Kidney (tissue), 13 donors: ENCODE measurements at regions not wholly inside any gene's neighbourhood (a gene's known extent, or its start where the extent isn't known, plus 50 kb on each side); places are given as distances from the start of the nearest gene placed in this dataset.
"Not testable (repeated sequence)": the region's sequence is repeated elsewhere in the genome, so short reads cannot be mapped to it uniquely, and the experiment has no call there.

Source experiments
- DNase-seq, 5 donors: peaks; one replicate each; pipeline ENCODE4 v3.0.0-alpha.2; 2013 to 2020
- FAIRE-seq: peaks from 2 replicates; lab custom pipeline; 2012; peaks lifted over from hg19 to GRCh38; lab: Jason Lieb, UNC
- H3K27ac ChIP-seq, 2 donors: one replicate each; pipeline ENCODE4 v1.7.0; 2013; ENCODE audit warnings: low read depth in 2 of 2, low read length in 2 of 2, inconsistent platforms in 1 of 2
- H3K27me3 ChIP-seq: one replicate; pipeline ENCODE4 v1.7.1; 2013; ENCODE audit warnings: low read length, inconsistent platforms; ENCODE audit not compliant: control insufficient read depth, insufficient read depth
- H3K36me3 ChIP-seq, 3 donors: one replicate each; pipeline versions ENCODE4 v1.7.0 to v1.7.1; 2013; ENCODE audit warnings: low read length in 3 of 3, control low read depth in 1 of 3, inconsistent platforms in 1 of 3; ENCODE audit not compliant: insufficient read depth in 3 of 3, control insufficient read depth in 2 of 3
- H3K4me1 ChIP-seq, 3 donors: one replicate each; pipeline versions ENCODE4 v1.7.0 to v1.7.1; 2013; ENCODE audit warnings: low read length in 3 of 3, inconsistent platforms in 1 of 3, low read depth in 1 of 3; ENCODE audit not compliant: control insufficient read depth in 2 of 3, insufficient read depth in 2 of 3
- H3K4me3 ChIP-seq, 3 donors: one replicate each; pipeline versions ENCODE4 v1.7.0 to v1.8.1; 2013; ENCODE audit warnings: low read length in 3 of 3, control low read depth in 1 of 3, inconsistent platforms in 1 of 3
- H3K9ac ChIP-seq, 3 donors: one replicate each; pipeline versions ENCODE4 v1.7.0 to v1.7.1; 2013; ENCODE audit warnings: low read length in 3 of 3, control low read depth in 1 of 3, inconsistent platforms in 1 of 3
- H3K9me3 ChIP-seq, 3 donors: one replicate each; pipeline versions ENCODE4 v1.7.0 to v1.7.1; 2013; ENCODE audit warnings: low read length in 3 of 3, control low read depth in 1 of 3, inconsistent platforms in 1 of 3; ENCODE audit not compliant: control insufficient read depth in 2 of 3, insufficient read depth in 1 of 3
- intact Hi-C: fragments of 100-400 bp; cut with DNase I; formaldehyde crosslinking; loops from one replicate; pipeline ENCODE4 v1.11.1; 2022
- TF ChIP-seq, protein P1 (sequence below): IDR thresholded peaks from 3 replicates; pipeline ENCODE4 v1.5.1; 2012; ENCODE audit warnings: mild to moderate bottlenecking, moderate library complexity, borderline replicate concordance; ENCODE audit not compliant: insufficient read depth; ENCODE audit errors: extremely low read depth
- donor health status: control.
- donor health status: control.
- donor health status: control.
- donor health status: control.
- donor health status: control.
- donor health status: DM: yes; HTN: yes; CAD: no.
- donor health status: Normal renal cell carcinoma (clear cell type).

DNA sequence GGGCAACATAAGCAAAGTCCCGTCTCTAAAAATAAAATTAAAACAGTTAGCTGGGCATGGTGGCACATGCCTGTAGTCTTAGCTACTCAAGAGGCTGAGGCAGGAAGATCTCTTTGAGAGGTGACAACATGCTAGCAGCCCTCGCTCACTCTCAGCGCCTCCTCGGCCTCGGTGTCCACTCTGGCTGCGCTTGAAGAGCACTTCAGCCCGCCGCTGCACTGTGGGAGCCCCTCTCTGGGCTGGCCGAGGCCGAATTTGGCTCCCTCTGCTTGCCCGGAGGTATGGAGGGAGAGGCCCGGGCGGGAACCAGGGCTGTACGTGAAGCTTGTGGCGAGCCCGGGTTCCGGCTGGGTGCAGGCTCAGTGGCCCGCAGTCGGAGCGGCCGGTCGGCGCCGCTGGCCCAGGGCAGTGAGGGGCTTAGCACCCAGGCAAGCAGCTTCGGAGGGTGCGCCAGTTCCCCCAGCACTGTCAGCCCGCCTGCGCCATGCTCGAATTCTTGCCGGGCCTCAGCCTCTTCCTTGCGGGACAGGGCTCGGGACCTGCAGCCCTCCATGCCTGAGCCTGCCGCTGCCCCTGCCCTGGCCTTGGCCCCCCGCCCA lies 138.3 kb downstream of the MAP3K21 start:
- Histone ChIP-seq H3K9me3 (no peaks in the 10 kb centered on the region), H3K4me1 (no peaks in the 10 kb centered on the region), H3K9ac (no peak overlapping the region), H3K4me3 (no peak overlapping the region), H3K36me3 (no peaks in the 10 kb centered on the region), H3K27ac (no peak overlapping the region), H3K27me3 (no peaks in the 10 kb centered on the region)
- FAIRE-seq (no peak), DNase-seq (no peak)
- intact Hi-C loops, result no loop called here
- TF ChIP-seq, protein P1, sequence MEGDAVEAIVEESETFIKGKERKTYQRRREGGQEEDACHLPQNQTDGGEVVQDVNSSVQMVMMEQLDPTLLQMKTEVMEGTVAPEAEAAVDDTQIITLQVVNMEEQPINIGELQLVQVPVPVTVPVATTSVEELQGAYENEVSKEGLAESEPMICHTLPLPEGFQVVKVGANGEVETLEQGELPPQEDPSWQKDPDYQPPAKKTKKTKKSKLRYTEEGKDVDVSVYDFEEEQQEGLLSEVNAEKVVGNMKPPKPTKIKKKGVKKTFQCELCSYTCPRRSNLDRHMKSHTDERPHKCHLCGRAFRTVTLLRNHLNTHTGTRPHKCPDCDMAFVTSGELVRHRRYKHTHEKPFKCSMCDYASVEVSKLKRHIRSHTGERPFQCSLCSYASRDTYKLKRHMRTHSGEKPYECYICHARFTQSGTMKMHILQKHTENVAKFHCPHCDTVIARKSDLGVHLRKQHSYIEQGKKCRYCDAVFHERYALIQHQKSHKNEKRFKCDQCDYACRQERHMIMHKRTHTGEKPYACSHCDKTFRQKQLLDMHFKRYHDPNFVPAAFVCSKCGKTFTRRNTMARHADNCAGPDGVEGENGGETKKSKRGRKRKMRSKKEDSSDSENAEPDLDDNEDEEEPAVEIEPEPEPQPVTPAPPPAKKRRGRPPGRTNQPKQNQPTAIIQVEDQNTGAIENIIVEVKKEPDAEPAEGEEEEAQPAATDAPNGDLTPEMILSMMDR, result no peak

DNA sequence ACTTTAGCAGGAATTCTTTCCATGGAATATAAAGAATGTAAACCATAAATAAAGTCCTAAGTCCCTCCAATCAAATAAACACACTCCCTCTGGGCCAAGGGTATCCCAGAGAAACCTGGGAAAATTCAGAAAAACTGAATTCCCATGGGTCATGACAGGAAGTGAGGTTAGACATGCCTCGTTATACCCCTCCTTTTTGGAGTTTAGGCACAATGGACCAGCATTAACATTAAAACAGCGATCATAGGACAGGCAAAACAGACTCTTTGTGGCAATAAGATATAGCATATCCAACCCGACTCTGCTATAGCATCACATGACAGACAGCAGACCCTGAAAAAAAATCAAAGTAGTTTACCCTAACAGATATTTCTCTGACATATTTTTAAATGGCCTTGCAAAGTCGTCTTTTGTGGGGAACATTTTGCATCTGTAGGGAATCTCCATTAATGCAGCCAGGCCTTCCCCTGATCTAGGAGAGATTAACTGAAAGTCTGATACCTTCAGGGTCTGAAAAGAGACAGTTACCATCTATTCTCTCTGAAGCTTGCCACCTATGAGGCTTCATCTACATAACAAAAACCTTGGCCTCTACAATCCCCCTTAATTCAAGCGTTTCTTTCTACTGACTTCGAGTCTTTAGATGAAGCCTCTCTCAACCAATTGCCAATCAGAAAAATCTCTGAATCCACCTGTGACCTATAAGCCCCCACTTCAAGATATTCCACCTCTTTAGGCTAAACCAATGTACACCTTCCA lies 143.0 kb upstream of the KCNK1 start:
- Histone ChIP-seq H3K9ac (no peak overlapping the region), H3K9me3 (no peaks in the 10 kb centered on the region), H3K4me3 (no peak overlapping the region), H3K4me1 (no peaks in the 10 kb centered on the region), H3K36me3 (no peaks in the 10 kb centered on the region), H3K27ac (no peak overlapping the region), H3K27me3 (no peaks in the 10 kb centered on the region)
- intact Hi-C loops, result no loop called here
- DNase-seq (no peak), FAIRE-seq (no peak)
- TF ChIP-seq, protein P1, result no peak

DNA sequence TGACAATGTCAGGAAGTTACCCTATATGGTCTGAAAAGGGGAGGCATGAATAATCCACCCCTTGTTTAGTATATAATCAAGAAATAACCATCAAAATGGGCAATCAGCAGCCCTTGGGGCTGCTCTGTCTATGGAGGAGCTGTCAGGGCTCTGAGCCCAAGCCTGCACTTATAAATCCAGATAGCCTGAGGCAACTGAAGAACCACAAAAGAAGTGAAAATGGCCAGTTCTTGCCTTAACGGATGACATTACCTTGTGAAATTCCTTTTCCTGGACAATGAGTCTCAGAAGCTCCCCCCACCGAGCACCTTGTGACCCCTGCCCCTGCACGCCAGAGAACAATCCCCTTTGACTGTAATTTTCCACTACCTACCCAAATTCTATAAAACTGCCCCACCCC lies 142.1 kb upstream of the KCNK1 start:
- H3K4me3 ChIP-seq, intact Hi-C loops, H3K4me1 ChIP-seq, H3K27me3 ChIP-seq, DNase-seq, H3K36me3 ChIP-seq, H3K27ac ChIP-seq, FAIRE-seq, H3K9me3 ChIP-seq, H3K9ac ChIP-seq: not testable (repeated sequence)

DNA sequence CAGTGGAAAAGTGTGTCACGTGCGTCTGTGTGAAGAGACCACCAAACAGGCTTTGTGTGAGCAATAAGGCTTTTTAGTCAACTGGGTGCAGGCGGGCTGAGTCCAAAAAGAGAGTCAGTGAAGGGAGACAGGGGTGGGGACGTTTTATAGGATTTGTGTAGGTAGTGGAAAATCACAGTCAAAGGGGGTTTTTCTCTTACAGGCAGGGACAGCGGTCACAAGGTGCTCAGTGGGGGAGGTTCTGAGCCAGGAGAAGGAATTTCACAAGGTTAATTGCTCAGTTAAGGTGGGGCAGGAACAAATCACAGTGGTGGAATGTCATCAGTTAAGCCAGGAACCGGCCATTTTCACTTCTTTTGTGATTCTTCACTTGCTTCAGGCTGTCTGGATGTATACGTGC lies 141.1 kb upstream of the KCNK1 start:
- H3K27me3 ChIP-seq, DNase-seq, H3K4me1 ChIP-seq, H3K9ac ChIP-seq, H3K4me3 ChIP-seq, H3K9me3 ChIP-seq, H3K36me3 ChIP-seq, intact Hi-C loops, H3K27ac ChIP-seq, FAIRE-seq: not testable (repeated sequence)
